H1 (cell line): ENCODE measurements at regions not wholly inside any gene's neighbourhood (a gene's known extent, or its start where the extent isn't known, plus 50 kb on each side); places are given as distances from the start of the nearest gene placed in this dataset.
"Not testable (repeated sequence)": the region's sequence is repeated elsewhere in the genome, so short reads cannot be mapped to it uniquely, and the experiment has no call there.

Experiments
- CTCF ChIA-PET: fragments of 300-600 bp; sonication (Branson Sonifier 250); formaldehyde crosslinking; loops from one replicate; lab custom pipeline; 2021; ENCODE audit not compliant: partially characterized antibody; lab: Charles Lee
- POLR2A ChIA-PET: fragments of 300-600 bp; sonication (Branson Sonifier 250); formaldehyde crosslinking; loops from one replicate; lab custom pipeline; 2021; ENCODE audit warnings: inconsistent platforms; ENCODE audit not compliant: partially characterized antibody; lab: Charles Lee
- DNase-seq, 2 experiments: peaks; one replicate each; pipeline versions ENCODE4 v3.0.0 to v3.0.0-alpha.2; 2010 to 2022; ENCODE audit warnings: low spot score in 2 of 2, low read depth in 1 of 2, mixed read lengths in 1 of 2
- FAIRE-seq: peaks from 2 replicates; lab custom pipeline; 2011; peaks lifted over from hg19 to GRCh38; lab: Jason Lieb, UNC
- H2AFZ ChIP-seq: 2 replicates; pipeline ENCODE4 v1.8.1; 2012; ENCODE audit warnings: low read length, inconsistent platforms
- H2AK5ac ChIP-seq: 2 replicates; pipeline ENCODE4 v1.6.1; 2013; ENCODE audit warnings: low read depth, low read length
- H2BK120ac ChIP-seq: replicated peaks from 2 replicates; pipeline ENCODE3; 2013; ENCODE audit warnings: low read depth, low read length, inconsistent platforms
- H2BK12ac ChIP-seq: 2 replicates; pipeline ENCODE4 v1.6.1; 2013; ENCODE audit warnings: low read depth, low read length
- H2BK15ac ChIP-seq: 2 replicates; pipeline ENCODE4 v1.6.1; 2013; ENCODE audit warnings: low read length
- H2BK20ac ChIP-seq: 2 replicates; pipeline ENCODE4 v1.6.1; 2013; ENCODE audit warnings: low read length
- H2BK5ac ChIP-seq: 2 replicates; pipeline ENCODE4 v1.6.1; 2013; ENCODE audit warnings: low read depth, low read length
- H3K14ac ChIP-seq: 2 replicates; pipeline ENCODE4 v1.6.1; 2013; ENCODE audit warnings: inconsistent platforms; ENCODE audit not compliant: insufficient read length
- H3K18ac ChIP-seq: 2 replicates; pipeline ENCODE4 v1.6.1; 2013; ENCODE audit warnings: low read length; ENCODE audit errors: extremely low read depth
- H3K23ac ChIP-seq: 2 replicates; pipeline ENCODE4 v1.6.1; 2013; ENCODE audit warnings: inconsistent platforms; ENCODE audit not compliant: insufficient read length
- H3K23me2 ChIP-seq: 2 replicates; pipeline ENCODE4 v1.6.1; 2013; ENCODE audit warnings: low read depth, low read length
- H3K27ac ChIP-seq: 2 replicates; pipeline ENCODE4 v1.6.1; 2011; ENCODE audit warnings: low read depth, low read length, inconsistent platforms
- H3K27me3 ChIP-seq, 4 experiments: replicated peaks in 1 of 4; 1 replicate in 1 of 4; 2 replicates in 3 of 4; pipeline versions ENCODE4 v1.6.1 to v1.8.1; 2011 to 2013; ENCODE audit warnings: low read length in 3 of 4, mild to moderate bottlenecking in 3 of 4, inconsistent platforms in 2 of 4, mixed read lengths in 2 of 4, moderate library complexity in 1 of 4; ENCODE audit not compliant: control insufficient read depth in 3 of 4, insufficient read depth in 3 of 4; ENCODE audit errors: extremely low read depth in 1 of 4
- H3K36me3 ChIP-seq, 4 experiments: 2 replicates each; pipeline versions ENCODE4 v1.6.1 to v1.8.1; 2011 to 2013; ENCODE audit warnings: mild to moderate bottlenecking in 4 of 4, low read length in 3 of 4, moderate library complexity in 2 of 4, control low read depth in 1 of 4, inconsistent platforms in 1 of 4; ENCODE audit not compliant: insufficient read depth in 4 of 4, control insufficient read depth in 2 of 4
- H3K4ac ChIP-seq: replicated peaks from 2 replicates; pipeline ENCODE3; 2013; ENCODE audit warnings: low read length, low read depth, mixed read lengths, inconsistent platforms; ENCODE audit not compliant: insufficient read length
- H3K4me1 ChIP-seq, 4 experiments: replicated peaks in 1 of 4; 1 replicate in 1 of 4; 2 replicates in 3 of 4; pipeline versions ENCODE4 v1.6.1 to v1.8.1; 2011 to 2013; ENCODE audit warnings: low read length in 3 of 4, inconsistent platforms in 2 of 4, mixed read lengths in 1 of 4; ENCODE audit not compliant: insufficient read depth in 4 of 4, control insufficient read depth in 3 of 4
- H3K4me2 ChIP-seq, 2 experiments: 2 replicates each; pipeline versions ENCODE4 v1.6.1 to v1.8.1; 2011 to 2013; ENCODE audit warnings: low read depth in 2 of 2, low read length in 2 of 2, control low read depth in 1 of 2, inconsistent platforms in 1 of 2, mild to moderate bottlenecking in 1 of 2; ENCODE audit not compliant: insufficient read depth in 1 of 2
- H3K4me3 ChIP-seq, 4 experiments: fragments of 200-600, 300-600 bp in 1 of 4; sonication (generic), shearing (Covaris generic), sonication (Bioruptor Twin) in 1 of 4; 2 replicates each; pipeline versions ENCODE4 v1.5.1 to v1.8.1; 2011 to 2016; ENCODE audit warnings: low read length in 4 of 4, low read depth in 3 of 4, control low read depth in 2 of 4, inconsistent platforms in 2 of 4, mild to moderate bottlenecking in 2 of 4, mixed read lengths in 1 of 4, moderate library complexity in 1 of 4; ENCODE audit not compliant: insufficient read depth in 2 of 4; ENCODE audit errors: extremely low read depth in 1 of 4
- H3K56ac ChIP-seq: replicated peaks from 2 replicates; pipeline ENCODE3; 2013; ENCODE audit warnings: low read depth, mild to moderate bottlenecking, mixed read lengths, low read length, inconsistent platforms; ENCODE audit not compliant: insufficient read length
- H3K79me1 ChIP-seq: 2 replicates; pipeline ENCODE4 v1.6.1; 2013; ENCODE audit warnings: low read depth, low read length, control low read depth
- H3K79me2 ChIP-seq, 2 experiments: 2 replicates each; pipeline versions ENCODE4 v1.6.1 to v1.8.1; 2012 to 2013; ENCODE audit warnings: low read length in 2 of 2, mild to moderate bottlenecking in 2 of 2, inconsistent platforms in 1 of 2; ENCODE audit not compliant: insufficient read depth in 2 of 2, control insufficient read depth in 1 of 2
- H3K9ac ChIP-seq, 4 experiments: replicated peaks in 1 of 4; 1 replicate in 1 of 4; 2 replicates in 3 of 4; pipeline versions ENCODE4 v1.6.1 to v1.8.1; 2011 to 2013; ENCODE audit warnings: low read depth in 3 of 4, low read length in 3 of 4, control low read depth in 2 of 4, mild to moderate bottlenecking in 2 of 4, moderate library complexity in 2 of 4, inconsistent platforms in 1 of 4; ENCODE audit errors: extremely low read depth in 1 of 4
- H3K9me3 ChIP-seq, 2 experiments: 2 replicates each; pipeline versions ENCODE4 v1.6.1 to v1.8.1; 2012 to 2013; ENCODE audit warnings: mild to moderate bottlenecking in 2 of 2, moderate library complexity in 2 of 2, control low read depth in 1 of 2, inconsistent platforms in 1 of 2, low read depth in 1 of 2, low read length in 1 of 2, mixed read lengths in 1 of 2; ENCODE audit not compliant: insufficient read depth in 2 of 2
- H4K20me1 ChIP-seq, 2 experiments: replicated peaks in 1 of 2; 2 replicates each; pipeline versions ENCODE3 to v1.8.1; 2011 to 2013; ENCODE audit warnings: inconsistent platforms in 2 of 2, low read length in 2 of 2, mild to moderate bottlenecking in 1 of 2; ENCODE audit not compliant: insufficient read depth in 2 of 2, control insufficient read depth in 1 of 2
- H4K5ac ChIP-seq: 2 replicates; pipeline ENCODE4 v1.6.1; 2013; ENCODE audit warnings: low read length, low read depth, mixed read lengths, inconsistent platforms; ENCODE audit not compliant: insufficient read length
- H4K8ac ChIP-seq: 2 replicates; pipeline ENCODE4 v1.8.0; 2013; ENCODE audit warnings: mild to moderate bottlenecking, moderate library complexity, low read length, inconsistent platforms; ENCODE audit not compliant: insufficient read depth; ENCODE audit errors: extremely low read depth
- H4K91ac ChIP-seq: replicated peaks from 2 replicates; pipeline ENCODE3; 2013; ENCODE audit warnings: low read length, mixed read lengths, inconsistent platforms; ENCODE audit not compliant: insufficient read length
- WGBS, 2 experiments: shearing (Covaris generic) in 1 of 2; methylation state at CpG; one replicate each; pipeline versions ENCODE4 v1.1.6 to v1.1.7; 2013 to 2015; ENCODE audit warnings: low lambda C conversion rate in 2 of 2, mixed read lengths in 2 of 2, inconsistent platforms in 1 of 2, low coverage in 1 of 2, missing lambda C conversion rate in 1 of 2; ENCODE audit not compliant: insufficient replicate concordance in 2 of 2, insufficient coverage in 1 of 2, insufficient read length in 1 of 2; ENCODE audit errors: extremely low coverage in 1 of 2, missing lambda C conversion rate in 1 of 2; 5-methylcytosine and 5-hydroxymethylcytosine counted together

- H3K23me2 ChIP-seq, H3K79me2 ChIP-seq, H2BK20ac ChIP-seq, H3K23ac ChIP-seq, H2BK5ac ChIP-seq, H3K4me1 ChIP-seq, H3K27ac ChIP-seq, DNase-seq, H3K18ac ChIP-seq, H4K8ac ChIP-seq, POLR2A ChIA-PET, H4K91ac ChIP-seq, H3K14ac ChIP-seq, H3K4ac ChIP-seq, H4K5ac ChIP-seq, H2BK12ac ChIP-seq, H3K56ac ChIP-seq, H3K36me3 ChIP-seq, H3K9ac ChIP-seq, H3K4me3 ChIP-seq, H4K20me1 ChIP-seq, H2BK15ac ChIP-seq, H3K27me3 ChIP-seq, H3K79me1 ChIP-seq, H3K4me2 ChIP-seq, H2BK120ac ChIP-seq, FAIRE-seq, H2AFZ ChIP-seq, H2AK5ac ChIP-seq: not testable (repeated sequence)
- H3K9me3 ChIP-seq = peaks cover 18 to 21% of the 10 kb centered on the region in 2 experiments; a peak in 3 of 4 replicates
- CTCF ChIA-PET = interaction anchor here (4.1 kb wide), 1 partner anchor 13 kb away, joined by 19 read pairs; no protein-coding TSS in a partner anchor
- WGBS, 2 experiments = 93% methylated on average over 2 of the region's 2 CpGs; no CpG with 5 or more reads in 1 of the 2 experiments
Measured at GRCh38 chr2:190140474-190140873, 77.9 kb upstream of the MSTN start.
